Adrenal gland (tissue), 5 donors: ENCODE measurements at regions not wholly inside any gene's neighbourhood (a gene's known extent, or its start where the extent isn't known, plus 50 kb on each side); places are given as distances from the start of the nearest gene placed in this dataset.

Experiments used
- POLR2A ChIP-seq, 2 donors: fragments of 450-650 bp; IDR thresholded peaks; one replicate each; pipeline ENCODE4 v1.6.1; 2017; ENCODE audit warnings: antibody characterized with exemption in 2 of 2, mild to moderate bottlenecking in 2 of 2, moderate library complexity in 1 of 2
- TF ChIP-seq, protein P1 (sequence below), 6 experiments: fragments of 450-650 bp in 4 of 6; fragments of 200-600 bp in 2 of 6; sonication (generic) in 1 of 6; IDR thresholded peaks; 1 replicate in 5 of 6; 2 replicates in 1 of 6; pipeline versions ENCODE4 v1.5.1 to v1.8.0; 2016 to 2021; ENCODE audit warnings: antibody characterized with exemption in 6 of 6, mild to moderate bottlenecking in 2 of 6, moderate library complexity in 1 of 6
- donor health status: DM: no; HTN: no; CAD: no.

DNA sequence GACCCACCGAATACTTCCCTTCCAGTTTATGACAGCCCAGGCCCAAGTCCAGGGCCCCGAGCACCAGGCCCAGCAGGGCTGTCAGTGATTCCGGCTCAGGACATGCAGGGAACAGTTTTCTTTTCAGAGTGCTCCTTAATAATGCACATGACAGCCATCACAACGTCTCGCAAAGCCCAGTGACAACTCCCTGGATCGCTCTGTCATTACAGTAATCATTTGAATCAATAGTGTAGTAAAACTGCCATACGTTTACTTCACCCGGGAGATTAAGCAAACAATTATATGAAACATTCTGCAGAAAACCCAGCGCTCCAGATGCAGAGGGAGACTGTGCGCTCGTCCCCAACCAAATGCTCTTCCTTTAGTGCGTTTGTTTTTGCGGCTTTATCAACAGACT is 162.6 kb upstream of the CDH13 start:
- TF ChIP-seq, protein P1, sequence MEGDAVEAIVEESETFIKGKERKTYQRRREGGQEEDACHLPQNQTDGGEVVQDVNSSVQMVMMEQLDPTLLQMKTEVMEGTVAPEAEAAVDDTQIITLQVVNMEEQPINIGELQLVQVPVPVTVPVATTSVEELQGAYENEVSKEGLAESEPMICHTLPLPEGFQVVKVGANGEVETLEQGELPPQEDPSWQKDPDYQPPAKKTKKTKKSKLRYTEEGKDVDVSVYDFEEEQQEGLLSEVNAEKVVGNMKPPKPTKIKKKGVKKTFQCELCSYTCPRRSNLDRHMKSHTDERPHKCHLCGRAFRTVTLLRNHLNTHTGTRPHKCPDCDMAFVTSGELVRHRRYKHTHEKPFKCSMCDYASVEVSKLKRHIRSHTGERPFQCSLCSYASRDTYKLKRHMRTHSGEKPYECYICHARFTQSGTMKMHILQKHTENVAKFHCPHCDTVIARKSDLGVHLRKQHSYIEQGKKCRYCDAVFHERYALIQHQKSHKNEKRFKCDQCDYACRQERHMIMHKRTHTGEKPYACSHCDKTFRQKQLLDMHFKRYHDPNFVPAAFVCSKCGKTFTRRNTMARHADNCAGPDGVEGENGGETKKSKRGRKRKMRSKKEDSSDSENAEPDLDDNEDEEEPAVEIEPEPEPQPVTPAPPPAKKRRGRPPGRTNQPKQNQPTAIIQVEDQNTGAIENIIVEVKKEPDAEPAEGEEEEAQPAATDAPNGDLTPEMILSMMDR (IDR thresholded peaks at IDR 0.05): no peak
- TF ChIP-seq POLR2A (IDR thresholded peaks at IDR 0.05): no peak
